Loucy (cell line): ENCODE measurements at regions not wholly inside any gene's neighbourhood (a gene's known extent, or its start where the extent isn't known, plus 50 kb on each side); places are given as distances from the start of the nearest gene placed in this dataset.

Source experiments
- H2AFZ ChIP-seq: fragments of 200-600 bp; sonication (generic); 2 replicates; pipeline ENCODE4 v1.6.0; 2016; ENCODE audit warnings: antibody characterized with exemption, mild to moderate bottlenecking, low read length, moderate library complexity
- H3F3A ChIP-seq: fragments of 200-600 bp; 2 replicates; pipeline ENCODE4 v1.6.0; 2016; ENCODE audit warnings: antibody characterized with exemption, low read depth, mild to moderate bottlenecking
- H3K27me3 ChIP-seq: fragments of 200-600 bp; sonication (generic); 2 replicates; pipeline ENCODE4 v1.6.1; 2014; ENCODE audit warnings: low read length, mild to moderate bottlenecking; ENCODE audit not compliant: insufficient read depth, poor library complexity, severe bottlenecking
- H3K36me3 ChIP-seq: fragments of 200-600 bp; sonication (generic); 2 replicates; pipeline ENCODE4 v1.6.1; 2016; ENCODE audit warnings: low read length; ENCODE audit not compliant: insufficient read depth
- H3K4me1 ChIP-seq: fragments of 200-600 bp; sonication (generic); 2 replicates; pipeline ENCODE4 v1.5.1; 2014; ENCODE audit warnings: low read length, mild to moderate bottlenecking; ENCODE audit not compliant: insufficient read depth, poor library complexity, severe bottlenecking
- H3K4me2 ChIP-seq: fragments of 200-600 bp; sonication (generic); 2 replicates; pipeline ENCODE4 v1.6.0; 2014; ENCODE audit warnings: antibody characterized with exemption, low read length, low read depth, mild to moderate bottlenecking; ENCODE audit not compliant: poor library complexity, severe bottlenecking
- H3K4me3 ChIP-seq: fragments of 200-600 bp; sonication (generic); 2 replicates; pipeline ENCODE4 v1.5.1; 2014; ENCODE audit warnings: low read length, mild to moderate bottlenecking, mixed read lengths; ENCODE audit not compliant: poor library complexity, severe bottlenecking
- H3K79me2 ChIP-seq: fragments of 200-600 bp; sonication (generic); 2 replicates; pipeline ENCODE4 v1.6.1; 2014; ENCODE audit warnings: low read length; ENCODE audit not compliant: insufficient read depth
- H3K9ac ChIP-seq: fragments of 200-600 bp; sonication (generic); 2 replicates; pipeline ENCODE4 v1.6.0; 2014; ENCODE audit warnings: mild to moderate bottlenecking, low read depth, low read length, moderate library complexity; ENCODE audit not compliant: poor library complexity, severe bottlenecking
- H3K9me2 ChIP-seq: fragments of 200-600 bp; sonication (generic); replicated peaks from 2 replicates; pipeline ENCODE4 v1.6.1; 2016; ENCODE audit warnings: low read depth, low read length, mixed read lengths
- H3K9me3 ChIP-seq: fragments of 200-600 bp; sonication (generic); 2 replicates; pipeline ENCODE4 v1.6.1; 2014; ENCODE audit warnings: mild to moderate bottlenecking, antibody characterized with exemption, low read length, low read depth; ENCODE audit not compliant: insufficient read depth
- H4K20me1 ChIP-seq: fragments of 200-600 bp; sonication (generic); 2 replicates; pipeline ENCODE4 v1.6.0; 2014; ENCODE audit warnings: antibody characterized with exemption, low read length, mild to moderate bottlenecking; ENCODE audit not compliant: insufficient read depth, poor library complexity, severe bottlenecking
- CTCF ChIP-seq: fragments of 200-600 bp; sonication (generic); conservative IDR thresholded peaks from 2 replicates; pipeline ENCODE4 v1.5.1; 2014; ENCODE audit warnings: mild to moderate bottlenecking, antibody characterized with exemption, low read length
- EZH2phosphoT487 ChIP-seq: fragments of 200-600 bp; IDR thresholded peaks from 2 replicates; pipeline ENCODE4 v1.6.1; 2018; ENCODE audit warnings: antibody characterized with exemption, mild to moderate bottlenecking, moderate library complexity, borderline replicate concordance

- no peaks in the 10 kb centered on the region for H3K9me3 ChIP-seq
- no peak overlapping the region for H3K4me2 ChIP-seq
- no peaks in the 10 kb centered on the region for H3K36me3 ChIP-seq
- H3F3A ChIP-seq: no peaks in the 10 kb centered on the region
- H3K27me3 ChIP-seq: no peaks in the 10 kb centered on the region
- no peak overlapping the region for H3K9ac ChIP-seq
- H3K79me2 ChIP-seq: no peaks in the 10 kb centered on the region
- H3K4me3 ChIP-seq: no peak overlapping the region
- H4K20me1 ChIP-seq: no peaks in the 10 kb centered on the region
- H2AFZ ChIP-seq: no peak overlapping the region
- no peaks in the 10 kb centered on the region for H3K9me2 ChIP-seq
- H3K4me1 ChIP-seq: no peaks in the 10 kb centered on the region
- TF ChIP-seq EZH2phosphoT487: no peak
- no peak for TF ChIP-seq CTCF
Measured at GRCh38 chr14:82003426-82003825, 469.8 kb upstream of the SEL1L start.

GRCh38 chr14:82009076-82009475, 475.4 kb upstream of the SEL1L start:
- Histone ChIP-seq H4K20me1 (no peaks in the 10 kb centered on the region), H3F3A (no peaks in the 10 kb centered on the region), H3K4me3 (no peak overlapping the region), H3K4me1 (no peaks in the 10 kb centered on the region), H3K4me2 (no peak overlapping the region), H2AFZ (no peak overlapping the region), H3K79me2 (no peaks in the 10 kb centered on the region), H3K36me3 (no peaks in the 10 kb centered on the region), H3K9ac (no peak overlapping the region), H3K27me3 (no peaks in the 10 kb centered on the region), H3K9me2 (no peaks in the 10 kb centered on the region), H3K9me3 (0 out of 2 replicates have a peak, but pooled peaks cover 5% of the 10 kb centered on the region)
- TF ChIP-seq EZH2phosphoT487 (no peak), CTCF (peak; percentile 52)

- no peaks in the 10 kb centered on the region for H3K4me1 ChIP-seq
- H3K36me3 ChIP-seq: no peaks in the 10 kb centered on the region
- H3F3A ChIP-seq: no peaks in the 10 kb centered on the region
- no peaks in the 10 kb centered on the region for H3K27me3 ChIP-seq
- no peak overlapping the region for H2AFZ ChIP-seq
- H3K79me2 ChIP-seq: no peaks in the 10 kb centered on the region
- H3K4me2 ChIP-seq: no peak overlapping the region
- no peak overlapping the region for H3K4me3 ChIP-seq
- 0 out of 2 replicates have a peak, but pooled peaks cover 5% of the 10 kb centered on the region for H3K9me3 ChIP-seq
- no peak overlapping the region for H3K9ac ChIP-seq
- H3K9me2 ChIP-seq: no peaks in the 10 kb centered on the region
- TF ChIP-seq CTCF (no peak), EZH2phosphoT487 (no peak)
- no peaks in the 10 kb centered on the region for H4K20me1 ChIP-seq
Measured at GRCh38 chr14:82009993-82010392, 476.3 kb upstream of the SEL1L start.
